HEK293T (cell line): ENCODE measurements at regions not wholly inside any gene's neighbourhood (a gene's known extent, or its start where the extent isn't known, plus 50 kb on each side); places are given as distances from the start of the nearest gene placed in this dataset.

Experiments used
- BHLHE40 ChIP-seq: fragments of 450-650 bp; IDR thresholded peaks from 2 replicates; pipeline ENCODE4 v1.6.1; 2016; ENCODE audit warnings: mild to moderate bottlenecking, moderate library complexity, borderline replicate concordance
- CTBP1 ChIP-seq: fragments of 450-650 bp; IDR thresholded peaks from 2 replicates; pipeline ENCODE4 v1.6.1; 2016; ENCODE audit warnings: borderline replicate concordance
- FOXA1 ChIP-seq: fragments of 450-650 bp; IDR thresholded peaks from 2 replicates; pipeline ENCODE4 v1.6.1; 2016; ENCODE audit warnings: mild to moderate bottlenecking
- HDGF ChIP-seq: fragments of 450-650 bp; IDR thresholded peaks from 2 replicates; pipeline ENCODE4 v1.6.1; 2017; ENCODE audit warnings: antibody characterized with exemption, borderline replicate concordance
- SP1 ChIP-seq: fragments of 450-650 bp; IDR thresholded peaks from 2 replicates; pipeline ENCODE4 v1.6.1; 2017

- no peak for TF ChIP-seq CTBP1
- no peak for TF ChIP-seq HDGF
- no peak for TF ChIP-seq BHLHE40
- no peak for TF ChIP-seq FOXA1
- TF ChIP-seq SP1 = no peak
Observed at GRCh38 chr5:113713051-113713450, 199.6 kb downstream of the YTHDC2 start.
